Neural cell (in vitro differentiated cells): ENCODE measurements at regions not wholly inside any gene's neighbourhood (a gene's known extent, or its start where the extent isn't known, plus 50 kb on each side); places are given as distances from the start of the nearest gene placed in this dataset.

ENCODE experiments used
- CTCF ChIP-seq: fragments of 450-650 bp; IDR thresholded peaks from 2 replicates; pipeline ENCODE4 v1.5.1; 2014; ENCODE audit warnings: antibody characterized with exemption, mild to moderate bottlenecking, moderate library complexity; ENCODE audit not compliant: poor library complexity, severe bottlenecking
- POLR2AphosphoS5 ChIP-seq: IDR thresholded peaks from 2 replicates; pipeline ENCODE4 v1.6.1; 2012

GRCh38 chr6:169977434-169978265, 226.2 kb downstream of the ERMARD start:
- no peak for TF ChIP-seq CTCF
- no peak for TF ChIP-seq POLR2AphosphoS5
